NCI-H187 (cell line): ENCODE measurements at regions not wholly inside any gene's neighbourhood (a gene's known extent, or its start where the extent isn't known, plus 50 kb on each side); places are given as distances from the start of the nearest gene placed in this dataset.
"Not testable (repeated sequence)": the region's sequence is repeated elsewhere in the genome, so short reads cannot be mapped to it uniquely, and the experiment has no call there.

Experiments
- DNase-seq, 2 experiments: peaks; one replicate each; lab custom pipeline; 2025; lab: John Stamatoyannopoulos, UW

- DNase-seq = not testable (repeated sequence)
Measured at GRCh38 chr16:5159537-5159936, 61.9 kb upstream of the EEF2KMT start.

- no peak for DNase-seq
Measured at GRCh38 chr16:5158494-5158893, 60.9 kb upstream of the EEF2KMT start.

DNA sequence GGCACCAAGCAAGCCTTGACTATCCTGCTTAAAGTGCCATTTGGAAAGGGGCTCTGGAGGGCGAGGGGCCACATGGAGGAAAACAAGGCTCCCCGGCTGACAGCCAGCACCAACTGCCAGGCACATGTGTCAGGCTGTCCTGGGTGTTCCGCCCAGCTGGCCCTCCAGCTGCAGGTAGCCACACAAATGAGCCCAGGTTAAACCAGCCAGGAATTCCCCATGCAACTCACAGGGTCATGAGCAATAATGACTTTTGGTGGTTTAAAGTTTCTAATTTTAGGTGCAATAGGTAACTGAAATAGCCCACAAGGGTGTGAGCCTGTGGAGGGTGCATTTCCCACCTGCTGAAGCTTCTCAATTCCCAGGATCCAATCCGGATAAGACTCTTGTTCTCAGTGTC is 58.9 kb upstream of the EEF2KMT start:
- not testable (repeated sequence) for DNase-seq

GRCh38 chr16:5154006-5154405 is 56.4 kb upstream of the EEF2KMT start:
- not testable (repeated sequence) for DNase-seq

GRCh38 chr16:5151409-5151808 is 53.8 kb upstream of the EEF2KMT start:
- DNase-seq = not testable (repeated sequence)
